ENCODE measurements at regions not wholly inside any gene's neighbourhood (a gene's known extent, or its start where the extent isn't known, plus 50 kb on each side); places are given as distances from the start of the nearest gene placed in this dataset.

DNA sequence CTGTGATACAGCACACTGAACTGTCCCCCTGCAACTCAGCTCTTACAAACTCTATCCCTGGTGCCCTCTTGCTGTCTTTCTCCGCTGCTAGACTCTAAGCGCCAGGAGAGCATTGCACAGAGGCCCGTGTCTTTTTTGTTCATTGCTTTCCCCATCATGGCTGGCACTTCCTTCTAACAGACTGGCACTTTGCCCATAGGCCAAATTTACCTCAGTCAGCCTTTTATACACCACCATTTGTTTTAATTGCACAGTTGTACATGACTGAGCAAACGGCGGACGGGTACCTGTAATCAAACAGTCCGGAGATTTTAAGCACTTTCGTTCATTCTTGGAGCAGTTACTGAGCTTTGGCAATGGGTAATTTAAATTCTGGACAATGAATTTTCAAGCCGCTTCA lies 102.2 kb upstream of the CLINT1 start:
- H3K9me3 ChIP-seq: peaks cover 0 to 9% (median 0%) of the 10 kb centered on the region in 11 donors
- no peaks in the 10 kb centered on the region for H3K4me1 ChIP-seq
- ATAC-seq (no peak), DNase-seq (no peak)
- TF ChIP-seq, protein P1, sequence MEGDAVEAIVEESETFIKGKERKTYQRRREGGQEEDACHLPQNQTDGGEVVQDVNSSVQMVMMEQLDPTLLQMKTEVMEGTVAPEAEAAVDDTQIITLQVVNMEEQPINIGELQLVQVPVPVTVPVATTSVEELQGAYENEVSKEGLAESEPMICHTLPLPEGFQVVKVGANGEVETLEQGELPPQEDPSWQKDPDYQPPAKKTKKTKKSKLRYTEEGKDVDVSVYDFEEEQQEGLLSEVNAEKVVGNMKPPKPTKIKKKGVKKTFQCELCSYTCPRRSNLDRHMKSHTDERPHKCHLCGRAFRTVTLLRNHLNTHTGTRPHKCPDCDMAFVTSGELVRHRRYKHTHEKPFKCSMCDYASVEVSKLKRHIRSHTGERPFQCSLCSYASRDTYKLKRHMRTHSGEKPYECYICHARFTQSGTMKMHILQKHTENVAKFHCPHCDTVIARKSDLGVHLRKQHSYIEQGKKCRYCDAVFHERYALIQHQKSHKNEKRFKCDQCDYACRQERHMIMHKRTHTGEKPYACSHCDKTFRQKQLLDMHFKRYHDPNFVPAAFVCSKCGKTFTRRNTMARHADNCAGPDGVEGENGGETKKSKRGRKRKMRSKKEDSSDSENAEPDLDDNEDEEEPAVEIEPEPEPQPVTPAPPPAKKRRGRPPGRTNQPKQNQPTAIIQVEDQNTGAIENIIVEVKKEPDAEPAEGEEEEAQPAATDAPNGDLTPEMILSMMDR (IDR thresholded peaks at IDR 0.05): no peak
- H3K27me3 ChIP-seq: no peaks in the 10 kb centered on the region
- WGBS, 2 donors: 76 to 87% methylated on average over 9 of the region's 9 CpGs
- no peak overlapping the region for H3K4me3 ChIP-seq
- no peak overlapping the region for H3K27ac ChIP-seq
- no peaks in the 10 kb centered on the region for H3K36me3 ChIP-seq
- intact Hi-C loops (cut with DNase I): no loop called here

- Histone ChIP-seq H3K27me3 (peaks cover 0 to 4% (median 0%) of the 10 kb centered on the region in 7 donors), H3K4me3 (no peak overlapping the region), H3K9me3 (peaks cover 0 to 9% (median 0%) of the 10 kb centered on the region in 11 donors), H3K36me3 (no peaks in the 10 kb centered on the region), H3K4me1 (no peaks in the 10 kb centered on the region), H3K27ac (no peak overlapping the region)
- TF ChIP-seq, protein P1 (IDR thresholded peaks at IDR 0.05): no peak
- intact Hi-C loops (cut with DNase I): no loop called here
- DNase-seq: no peak
- ATAC-seq: no peak
These were observed 100.4 kb upstream of the CLINT1 start for GRCh38 chr5:157959370-157959769.

- TF ChIP-seq, protein P1 (IDR thresholded peaks at IDR 0.05): no peak
- intact Hi-C loops (cut with DNase I): no loop called here
- H3K27ac ChIP-seq: no peak overlapping the region
- ATAC-seq (no peak), DNase-seq (no peak)
- H3K27me3 ChIP-seq: peaks cover 0 to 4% (median 0%) of the 10 kb centered on the region in 7 donors
- H3K36me3 ChIP-seq: no peaks in the 10 kb centered on the region
- WGBS, 2 donors: 58 to 68% methylated on average over 3 of the region's 3 CpGs
- no peak overlapping the region for H3K4me3 ChIP-seq
- no peaks in the 10 kb centered on the region for H3K4me1 ChIP-seq
- peaks cover 0 to 9% (median 0%) of the 10 kb centered on the region in 11 donors for H3K9me3 ChIP-seq
These were observed 97.4 kb upstream of the CLINT1 start for GRCh38 chr5:157956271-157956885.

DNA sequence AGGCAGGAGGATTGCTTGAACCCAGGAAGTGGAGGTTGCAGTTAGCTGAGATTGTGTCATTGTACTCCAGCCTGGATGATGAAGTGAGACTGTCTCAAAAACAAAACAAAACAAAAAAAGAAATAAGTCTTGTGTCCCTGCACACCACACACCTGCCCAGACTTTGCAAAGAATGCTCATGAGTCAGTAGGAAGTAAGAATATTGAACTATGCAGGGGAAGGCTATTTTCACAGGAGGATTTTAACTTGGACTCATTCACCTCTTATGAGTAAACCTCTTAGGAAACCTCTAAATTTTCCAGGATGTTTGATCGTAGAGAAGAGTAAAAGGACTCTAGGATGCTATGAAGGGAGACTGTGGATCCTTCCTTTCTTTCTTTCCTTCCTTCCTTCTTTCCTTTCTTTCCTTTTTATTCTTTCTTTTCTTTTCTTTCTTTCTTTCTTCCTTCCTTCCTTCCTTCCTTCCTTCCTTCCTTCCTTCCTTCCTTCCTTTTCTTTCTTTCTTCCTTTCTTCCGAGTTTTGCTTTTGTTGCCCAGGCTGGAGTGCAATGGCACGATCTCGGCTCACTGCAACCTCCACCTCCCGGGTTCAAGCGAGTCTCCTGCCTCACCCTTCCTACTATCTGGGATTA lies 96.7 kb upstream of the CLINT1 start:
- 90 to 93% methylated on average over 6 of the region's 6 CpGs for WGBS, 2 donors
- peaks cover 0 to 4% (median 0%) of the 10 kb centered on the region in 7 donors for H3K27me3 ChIP-seq
- TF ChIP-seq, protein P1 (IDR thresholded peaks at IDR 0.05): no peak
- DNase-seq: no peak
- no peaks in the 10 kb centered on the region for H3K4me1 ChIP-seq
- no peak overlapping the region for H3K27ac ChIP-seq
- no peak for ATAC-seq
- intact Hi-C loops (cut with DNase I): no loop called here
- H3K9me3 ChIP-seq: peaks cover 0 to 9% (median 0%) of the 10 kb centered on the region in 11 donors
- no peaks in the 10 kb centered on the region for H3K36me3 ChIP-seq
- no peak overlapping the region for H3K4me3 ChIP-seq
